ENCODE measurements at regions not wholly inside any gene's neighbourhood (a gene's known extent, or its start where the extent isn't known, plus 50 kb on each side); places are given as distances from the start of the nearest gene placed in this dataset.

- no peak for TF ChIP-seq CTCF (IDR thresholded peaks at IDR 0.05)
- no peak for TF ChIP-seq POLR2A (IDR thresholded peaks at IDR 0.05)
- DNase-seq: no peak
- WGBS, 4 donors: 27 to 39% (median 36%) methylated on average over 2 of the region's 2 CpGs
- intact Hi-C loops (cut with DNase I): no loop called here
- H3K36me3 ChIP-seq: no peaks in the 10 kb centered on the region
- no peaks in the 10 kb centered on the region for H3K27me3 ChIP-seq
- no peaks in the 10 kb centered on the region for H3K4me1 ChIP-seq
- H3K4me3 ChIP-seq: no peak overlapping the region
- H3K9me3 ChIP-seq: no peaks in the 10 kb centered on the region
- no peak for ATAC-seq
- H3K27ac ChIP-seq: no peak overlapping the region
Observed at GRCh38 chr5:44719856-44720255, 88.9 kb upstream of the MRPS30 start.

- WGBS, 4 donors: 80 to 83% (median 82%) methylated on average over 3 of the region's 3 CpGs
- DNase-seq: no peak
- intact Hi-C loops (cut with DNase I): no loop called here
Observed at GRCh38 chr5:44714871-44715561, 93.7 kb upstream of the MRPS30 start.

GRCh38 chr5:44713446-44713845, 95.3 kb upstream of the MRPS30 start:
- no peaks in the 10 kb centered on the region for H3K4me1 ChIP-seq
- no peaks in the 10 kb centered on the region for H3K9me3 ChIP-seq
- intact Hi-C loops (cut with DNase I): no loop called here
- H3K4me3 ChIP-seq: no peak overlapping the region
- no peaks in the 10 kb centered on the region for H3K36me3 ChIP-seq
- ATAC-seq (no peak), DNase-seq (no peak)
- WGBS, 4 donors: 80 to 89% (median 85%) methylated on average over 3 of the region's 3 CpGs
- TF ChIP-seq POLR2A (IDR thresholded peaks at IDR 0.05): no peak
- no peak for TF ChIP-seq CTCF (IDR thresholded peaks at IDR 0.05)
- no peaks in the 10 kb centered on the region for H3K27me3 ChIP-seq
- H3K27ac ChIP-seq: no peak overlapping the region

More at GRCh38 chr5:44714871-44715561, 93.7 kb upstream of the MRPS30 start:
- Histone ChIP-seq H3K4me3 (no peak overlapping the region), H3K27ac (no peak overlapping the region), H3K4me1 (no peaks in the 10 kb centered on the region), H3K9me3 (no peaks in the 10 kb centered on the region), H3K27me3 (no peaks in the 10 kb centered on the region), H3K36me3 (no peaks in the 10 kb centered on the region)
- no peak for ATAC-seq
- TF ChIP-seq POLR2A (IDR thresholded peaks at IDR 0.05): no peak
- TF ChIP-seq CTCF (IDR thresholded peaks at IDR 0.05): no peak

- no peaks in the 10 kb centered on the region for H3K27me3 ChIP-seq
- no peaks in the 10 kb centered on the region for H3K36me3 ChIP-seq
- TF ChIP-seq POLR2A (IDR thresholded peaks at IDR 0.05) (no peak), CTCF (IDR thresholded peaks at IDR 0.05) (no peak)
- intact Hi-C loops (cut with DNase I): no loop called here
- no peaks in the 10 kb centered on the region for H3K4me1 ChIP-seq
- no peaks in the 10 kb centered on the region for H3K9me3 ChIP-seq
- no peak overlapping the region for H3K27ac ChIP-seq
- DNase-seq: no peak
- no peak for ATAC-seq
- WGBS, 4 donors: 63 to 68% (median 65%) methylated on average over 1 of the region's 1 CpG
- no peak overlapping the region for H3K4me3 ChIP-seq
Observed at GRCh38 chr5:44711901-44712300, 96.8 kb upstream of the MRPS30 start.
